ENCODE measurements at regions not wholly inside any gene's neighbourhood (a gene's known extent, or its start where the extent isn't known, plus 50 kb on each side); places are given as distances from the start of the nearest gene placed in this dataset.

- ATAC-seq: no peak
- H3K9me3 Mint-ChIP-seq: peaks cover 58% of the 10 kb centered on the region
Measured at GRCh38 chr21:25025596-25025995, 581.7 kb downstream of the MRPL39 start.

More at GRCh38 chr21:25025596-25025995, 581.7 kb downstream of the MRPL39 start:
- no peaks in the 10 kb centered on the region for H3K79me2 ChIP-seq (replicated peaks; ENCODE audit: insufficient read depth)
- Mint-ChIP-seq H3K27me3 (ENCODE audit: insufficient read depth, low read depth, poor library complexity) (peaks cover 2% of the 10 kb centered on the region), H3K4me1 (no peaks in the 10 kb centered on the region), H3K36me3 (ENCODE audit: low read depth) (peaks cover 17% of the 10 kb centered on the region; the same call in 2 of the 3 replicates), H3K27ac (no peak overlapping the region), H3K4me3 (no peak overlapping the region)
- H3F3A ChIP-seq (replicated peaks; ENCODE audit: low read depth): no peaks in the 10 kb centered on the region
- H3K27ac ChIP-seq (ENCODE audit: low read depth): no peak overlapping the region
- H3K4me3 ChIP-seq: no peak overlapping the region
- peaks cover 8% of the 10 kb centered on the region for H3K9me2 ChIP-seq (ENCODE audit: insufficient read depth)
- no peak overlapping the region for H2AFZ ChIP-seq
- DNase-seq (ENCODE audit: low spot score): no peak
- no peaks in the 10 kb centered on the region for H3K36me3 ChIP-seq (ENCODE audit: insufficient read depth)
- H3K4me2 ChIP-seq: no peak overlapping the region
- H3K4me1 ChIP-seq (ENCODE audit: insufficient read depth): no peaks in the 10 kb centered on the region
- H4K20me1 ChIP-seq (replicated peaks; ENCODE audit: insufficient read depth): no peaks in the 10 kb centered on the region
- H3K27me3 ChIP-seq (ENCODE audit: insufficient read depth): no peaks in the 10 kb centered on the region
- no peak for TF ChIP-seq JUNB (IDR thresholded peaks at IDR 0.05; ENCODE audit: unreplicated experiment)
- no peak for TF ChIP-seq NANOG (IDR thresholded peaks at IDR 0.05; ENCODE audit: borderline replicate concordance)
- no peak for TF ChIP-seq STAT1 (IDR thresholded peaks at IDR 0.05; ENCODE audit: unreplicated experiment)
- no peak for TF ChIP-seq POLR2AphosphoS5 (IDR thresholded peaks at IDR 0.05; ENCODE audit: low read depth)
- TF ChIP-seq EZH2 (IDR thresholded peaks at IDR 0.05; ENCODE audit: low read depth, unreplicated experiment): no peak
- no peak for TF ChIP-seq ZNF114 (CRISPR knock-in tag; IDR thresholded peaks at IDR 0.05)
- no peak for TF ChIP-seq ZNF331 (CRISPR knock-in tag; IDR thresholded peaks at IDR 0.05; ENCODE audit: low read depth)
- TF ChIP-seq REST (IDR thresholded peaks at IDR 0.05; ENCODE audit: unreplicated experiment): no peak
- TF ChIP-seq CTCF (conservative IDR thresholded peaks at IDR 0.05; ENCODE audit: low read depth in 2 of 2): no peak
- no peak for TF ChIP-seq ZNF462 (CRISPR knock-in tag; IDR thresholded peaks at IDR 0.05)
- TF ChIP-seq ETS1 (IDR thresholded peaks at IDR 0.05): no peak
- no peak for TF ChIP-seq CREB1 (CRISPR knock-in tag; IDR thresholded peaks at IDR 0.05; ENCODE audit: low read depth)
- no peak for TF ChIP-seq EZH2phosphoT487 (IDR thresholded peaks at IDR 0.05; ENCODE audit: unreplicated experiment)

Data from GM23338 (cell line).